ENCODE measurements at regions not wholly inside any gene's neighbourhood (a gene's known extent, or its start where the extent isn't known, plus 50 kb on each side); places are given as distances from the start of the nearest gene placed in this dataset.

GRCh38 chr11:119975561-119976152, 162.3 kb downstream of the TRIM29 start:
- no peak overlapping the region for H3K4me3 ChIP-seq (ENCODE audit: low read length in 2 of 2)
- no peaks in the 10 kb centered on the region for H3K4me1 ChIP-seq (ENCODE audit: control insufficient read depth in 2 of 2, insufficient read depth in 2 of 2, low read length in 2 of 2)
- no peak overlapping the region for H3K9ac ChIP-seq (ENCODE audit: low read depth in 1 of 2, low read length in 2 of 2)
- no peaks in the 10 kb centered on the region for H3K36me3 ChIP-seq (ENCODE audit: control insufficient read depth in 2 of 2, insufficient read depth in 2 of 2, low read length in 2 of 2)
- H3K27ac ChIP-seq (ENCODE audit: low read depth in 2 of 2, low read length in 2 of 2): no peak overlapping the region
- no peaks in the 10 kb centered on the region for H3K27me3 ChIP-seq (ENCODE audit: control insufficient read depth in 2 of 2, insufficient read depth in 2 of 2, low read length in 2 of 2)
- no peaks in the 10 kb centered on the region for H3K9me3 ChIP-seq (ENCODE audit: control insufficient read depth in 2 of 2, low read length in 2 of 2)

DNA sequence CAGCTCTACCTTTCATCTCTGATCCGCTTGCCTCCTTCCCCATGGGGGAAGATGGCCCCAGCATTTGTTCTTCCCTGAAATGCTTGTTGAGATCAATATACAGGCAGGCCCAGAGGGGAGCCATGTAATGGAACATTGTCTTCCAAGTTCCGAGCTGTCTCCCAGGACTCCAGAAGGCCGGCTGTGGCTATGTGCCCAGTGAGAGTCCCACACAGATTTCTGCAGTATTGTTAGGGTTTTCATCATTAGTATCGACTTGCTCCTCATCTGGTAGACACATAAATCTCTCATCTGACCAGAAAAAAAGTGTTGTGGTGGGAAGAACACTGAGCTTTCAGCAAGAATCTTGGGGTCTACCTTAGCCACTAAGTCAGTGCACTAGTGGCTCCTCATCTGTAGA, 163.4 kb downstream of the TRIM29 start:
- Histone ChIP-seq H3K27ac (ENCODE audit: low read depth in 2 of 2, low read length in 2 of 2) (no peak overlapping the region), H3K4me3 (ENCODE audit: low read length in 2 of 2) (no peak overlapping the region), H3K4me1 (ENCODE audit: control insufficient read depth in 2 of 2, insufficient read depth in 2 of 2, low read length in 2 of 2) (no peaks in the 10 kb centered on the region), H3K36me3 (ENCODE audit: control insufficient read depth in 2 of 2, insufficient read depth in 2 of 2, low read length in 2 of 2) (no peaks in the 10 kb centered on the region), H3K9me3 (ENCODE audit: control insufficient read depth in 2 of 2, low read length in 2 of 2) (no peaks in the 10 kb centered on the region), H3K9ac (ENCODE audit: low read depth in 1 of 2, low read length in 2 of 2) (no peak overlapping the region), H3K27me3 (ENCODE audit: control insufficient read depth in 2 of 2, insufficient read depth in 2 of 2, low read length in 2 of 2) (no peaks in the 10 kb centered on the region)

GRCh38 chr11:119974051-119974450, 163.9 kb downstream of the TRIM29 start:
- no peak overlapping the region for H3K9ac ChIP-seq (ENCODE audit: low read depth in 1 of 2, low read length in 2 of 2)
- H3K4me3 ChIP-seq (ENCODE audit: low read length in 2 of 2): no peak overlapping the region
- no peaks in the 10 kb centered on the region for H3K27me3 ChIP-seq (ENCODE audit: control insufficient read depth in 2 of 2, insufficient read depth in 2 of 2, low read length in 2 of 2)
- no peaks in the 10 kb centered on the region for H3K4me1 ChIP-seq (ENCODE audit: control insufficient read depth in 2 of 2, insufficient read depth in 2 of 2, low read length in 2 of 2)
- H3K36me3 ChIP-seq (ENCODE audit: control insufficient read depth in 2 of 2, insufficient read depth in 2 of 2, low read length in 2 of 2): no peaks in the 10 kb centered on the region
- no peak overlapping the region for H3K27ac ChIP-seq (ENCODE audit: low read depth in 2 of 2, low read length in 2 of 2)
- H3K9me3 ChIP-seq (ENCODE audit: control insufficient read depth in 2 of 2, low read length in 2 of 2): no peaks in the 10 kb centered on the region

- Histone ChIP-seq H3K36me3 (ENCODE audit: control insufficient read depth in 2 of 2, insufficient read depth in 2 of 2, low read length in 2 of 2) (no peaks in the 10 kb centered on the region), H3K9ac (ENCODE audit: low read depth in 1 of 2, low read length in 2 of 2) (no peak overlapping the region), H3K27me3 (ENCODE audit: control insufficient read depth in 2 of 2, insufficient read depth in 2 of 2, low read length in 2 of 2) (no peaks in the 10 kb centered on the region), H3K4me1 (ENCODE audit: control insufficient read depth in 2 of 2, insufficient read depth in 2 of 2, low read length in 2 of 2) (no peaks in the 10 kb centered on the region), H3K4me3 (ENCODE audit: low read length in 2 of 2) (no peak overlapping the region), H3K9me3 (ENCODE audit: control insufficient read depth in 2 of 2, low read length in 2 of 2) (no peaks in the 10 kb centered on the region), H3K27ac (ENCODE audit: low read depth in 2 of 2, low read length in 2 of 2) (no peak overlapping the region)
Observed at GRCh38 chr11:119972281-119972680, 165.6 kb downstream of the TRIM29 start.

- H3K4me1 ChIP-seq (ENCODE audit: control insufficient read depth in 2 of 2, insufficient read depth in 2 of 2, low read length in 2 of 2): no peaks in the 10 kb centered on the region
- no peaks in the 10 kb centered on the region for H3K27me3 ChIP-seq (ENCODE audit: control insufficient read depth in 2 of 2, insufficient read depth in 2 of 2, low read length in 2 of 2)
- no peaks in the 10 kb centered on the region for H3K36me3 ChIP-seq (ENCODE audit: control insufficient read depth in 2 of 2, insufficient read depth in 2 of 2, low read length in 2 of 2)
- no peak overlapping the region for H3K4me3 ChIP-seq (ENCODE audit: low read length in 2 of 2)
- no peak overlapping the region for H3K27ac ChIP-seq (ENCODE audit: low read depth in 2 of 2, low read length in 2 of 2)
- H3K9ac ChIP-seq (ENCODE audit: low read depth in 1 of 2, low read length in 2 of 2): no peak overlapping the region
- no peaks in the 10 kb centered on the region for H3K9me3 ChIP-seq (ENCODE audit: control insufficient read depth in 2 of 2, low read length in 2 of 2)
Observed at GRCh38 chr11:119970555-119971304, 167.2 kb downstream of the TRIM29 start.

DNA sequence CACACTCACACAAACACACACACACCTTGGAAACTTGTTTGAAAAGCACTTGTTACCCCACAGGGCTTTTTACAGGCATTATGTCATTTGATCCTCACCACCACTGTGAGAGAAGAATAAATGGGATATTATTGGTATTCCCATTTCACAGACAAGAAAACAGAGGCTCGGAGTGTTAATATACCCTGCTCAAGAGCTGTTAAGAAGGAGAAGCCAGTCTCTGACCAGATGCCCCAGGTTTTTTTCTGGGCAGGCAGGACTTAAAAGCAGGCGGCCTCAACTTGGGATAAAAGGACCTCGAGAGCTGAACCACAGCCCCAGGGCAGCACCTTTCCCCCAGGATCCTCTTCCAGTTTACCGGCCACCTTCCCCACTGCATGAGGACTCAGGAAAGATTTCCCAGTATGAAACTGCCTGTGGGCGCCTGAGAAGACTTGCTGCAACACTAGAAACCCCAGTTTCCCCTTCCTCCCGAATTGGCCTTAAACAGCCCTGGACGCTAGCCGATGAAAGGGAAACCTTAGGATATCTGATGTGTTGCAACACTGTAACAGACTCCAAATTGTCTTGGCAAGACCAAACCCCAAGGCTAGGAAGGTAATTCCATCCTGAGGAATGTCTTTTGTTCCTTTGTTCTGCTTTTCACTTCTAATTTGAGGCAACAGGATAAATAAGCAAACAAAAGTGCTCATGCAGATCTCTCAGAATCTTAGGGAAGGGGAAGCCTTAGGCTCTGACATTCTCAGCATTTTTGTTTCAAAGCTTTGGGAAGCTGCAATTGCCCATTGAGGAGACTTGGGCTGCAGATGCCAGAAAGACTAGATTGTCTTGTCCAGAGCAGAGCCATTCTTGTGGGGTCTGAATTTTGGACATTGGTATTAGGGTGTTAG, 173.5 kb downstream of the TRIM29 start:
- H3K27me3 ChIP-seq (ENCODE audit: control insufficient read depth in 2 of 2, insufficient read depth in 2 of 2, low read length in 2 of 2): no peaks in the 10 kb centered on the region
- no peak overlapping the region for H3K9ac ChIP-seq (ENCODE audit: low read depth in 1 of 2, low read length in 2 of 2)
- no peaks in the 10 kb centered on the region for H3K4me1 ChIP-seq (ENCODE audit: control insufficient read depth in 2 of 2, insufficient read depth in 2 of 2, low read length in 2 of 2)
- H3K36me3 ChIP-seq (ENCODE audit: control insufficient read depth in 2 of 2, insufficient read depth in 2 of 2, low read length in 2 of 2): no peaks in the 10 kb centered on the region
- H3K4me3 ChIP-seq (ENCODE audit: low read length in 2 of 2): no peak overlapping the region
- no peaks in the 10 kb centered on the region for H3K9me3 ChIP-seq (ENCODE audit: control insufficient read depth in 2 of 2, low read length in 2 of 2)
- H3K27ac ChIP-seq (ENCODE audit: low read depth in 2 of 2, low read length in 2 of 2): no peak overlapping the region

DNA sequence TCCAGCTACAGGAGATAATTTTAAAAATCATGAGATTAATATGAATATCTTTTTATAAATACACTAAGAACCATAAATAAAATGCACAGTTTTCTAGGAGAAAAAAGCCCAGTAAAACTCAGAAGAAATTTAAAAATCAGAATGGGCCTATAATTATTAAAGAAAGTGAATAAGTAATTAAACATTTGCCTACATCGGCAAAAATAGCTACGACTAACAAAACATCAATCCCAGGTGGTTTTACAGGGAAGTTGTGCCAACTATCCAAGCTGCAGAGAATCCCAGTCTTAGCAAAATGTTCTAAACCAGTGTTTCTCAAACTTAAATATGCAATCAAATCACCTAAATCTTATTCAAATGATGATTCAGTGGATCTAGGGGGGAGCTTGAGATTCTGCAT, 180.0 kb downstream of the TRIM29 start:
- Histone ChIP-seq H3K9me3 (ENCODE audit: control insufficient read depth in 2 of 2, low read length in 2 of 2) (no peaks in the 10 kb centered on the region), H3K4me3 (ENCODE audit: low read length in 2 of 2) (no peak overlapping the region), H3K27me3 (ENCODE audit: control insufficient read depth in 2 of 2, insufficient read depth in 2 of 2, low read length in 2 of 2) (peaks cover 0 to 3% of the 10 kb centered on the region in 2 donors), H3K27ac (ENCODE audit: low read depth in 2 of 2, low read length in 2 of 2) (no peak overlapping the region), H3K4me1 (ENCODE audit: control insufficient read depth in 2 of 2, insufficient read depth in 2 of 2, low read length in 2 of 2) (no peaks in the 10 kb centered on the region), H3K36me3 (ENCODE audit: control insufficient read depth in 2 of 2, insufficient read depth in 2 of 2, low read length in 2 of 2) (no peaks in the 10 kb centered on the region), H3K9ac (ENCODE audit: low read depth in 1 of 2, low read length in 2 of 2) (no peak overlapping the region)

- H3K27me3 ChIP-seq (ENCODE audit: control insufficient read depth in 2 of 2, insufficient read depth in 2 of 2, low read length in 2 of 2): peaks cover 0 to 3% of the 10 kb centered on the region in 2 donors
- H3K4me3 ChIP-seq (ENCODE audit: low read length in 2 of 2): no peak overlapping the region
- no peaks in the 10 kb centered on the region for H3K9me3 ChIP-seq (ENCODE audit: control insufficient read depth in 2 of 2, low read length in 2 of 2)
- H3K9ac ChIP-seq (ENCODE audit: low read depth in 1 of 2, low read length in 2 of 2): no peak overlapping the region
- no peaks in the 10 kb centered on the region for H3K36me3 ChIP-seq (ENCODE audit: control insufficient read depth in 2 of 2, insufficient read depth in 2 of 2, low read length in 2 of 2)
- H3K4me1 ChIP-seq (ENCODE audit: control insufficient read depth in 2 of 2, insufficient read depth in 2 of 2, low read length in 2 of 2): no peaks in the 10 kb centered on the region
- no peak overlapping the region for H3K27ac ChIP-seq (ENCODE audit: low read depth in 2 of 2, low read length in 2 of 2)
Observed at GRCh38 chr11:119952441-119952840, 185.5 kb downstream of the TRIM29 start.

DNA sequence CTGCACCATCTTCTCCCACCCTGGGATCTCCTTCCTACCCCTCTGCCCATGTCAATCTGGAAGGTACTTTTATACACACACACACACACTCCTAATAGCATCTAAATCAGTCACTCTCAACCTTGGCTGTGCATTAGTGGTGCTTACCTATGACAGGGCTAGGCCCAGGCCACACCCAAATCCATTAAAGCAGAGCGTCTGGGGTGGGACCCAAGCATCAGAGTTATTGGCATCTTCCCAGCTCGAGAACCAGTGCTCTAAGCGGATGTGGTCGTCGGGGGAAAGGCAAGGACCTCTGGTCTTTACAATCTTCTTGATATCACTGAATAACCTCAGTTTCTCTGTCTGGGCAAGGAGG, 194.6 kb downstream of the TRIM29 start:
- H3K4me1 ChIP-seq (ENCODE audit: control insufficient read depth in 2 of 2, insufficient read depth in 2 of 2, low read length in 2 of 2): no peaks in the 10 kb centered on the region
- no peaks in the 10 kb centered on the region for H3K27me3 ChIP-seq (ENCODE audit: control insufficient read depth in 2 of 2, insufficient read depth in 2 of 2, low read length in 2 of 2)
- H3K9me3 ChIP-seq (ENCODE audit: control insufficient read depth in 2 of 2, low read length in 2 of 2): no peaks in the 10 kb centered on the region
- no peak overlapping the region for H3K4me3 ChIP-seq (ENCODE audit: low read length in 2 of 2)
- no peaks in the 10 kb centered on the region for H3K36me3 ChIP-seq (ENCODE audit: control insufficient read depth in 2 of 2, insufficient read depth in 2 of 2, low read length in 2 of 2)
- no peak overlapping the region for H3K27ac ChIP-seq (ENCODE audit: low read depth in 2 of 2, low read length in 2 of 2)
- H3K9ac ChIP-seq (ENCODE audit: low read depth in 1 of 2, low read length in 2 of 2): no peak overlapping the region

Data from mucosa of rectum (tissue), 2 donors.